ENCODE measurements at regions not wholly inside any gene's neighbourhood (a gene's known extent, or its start where the extent isn't known, plus 50 kb on each side); places are given as distances from the start of the nearest gene placed in this dataset.

DNA sequence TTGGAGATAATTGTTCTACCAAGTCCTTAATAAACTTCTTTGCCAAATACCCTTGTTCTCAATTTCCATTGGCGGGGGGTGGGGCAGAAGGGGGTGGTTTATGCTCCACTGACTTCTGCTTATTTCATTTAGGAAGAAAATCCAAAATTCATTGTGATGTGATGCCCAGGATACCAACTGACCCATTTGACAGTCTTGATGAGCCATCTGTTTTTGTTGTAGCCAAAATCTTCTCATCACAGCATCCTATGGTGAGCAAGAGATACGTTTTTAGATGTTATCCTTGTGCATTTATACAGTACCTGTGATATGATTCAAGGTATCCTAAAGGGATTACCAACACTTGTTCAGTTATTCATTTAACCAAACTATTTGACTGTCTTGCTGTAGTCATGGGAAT lies 108.5 kb upstream of the BMP5 start:
- ChIA-PET POLR2A (no interaction called here), CTCF (interaction anchor here (1.3 kb wide), 1 partner anchor 309 kb away, joined by 3 read pairs; no protein-coding TSS in a partner anchor)
- no peak for DNase-seq
- intact Hi-C loops (cut with micrococcal nuclease) = no loop called here
- Mint-ChIP-seq H3K27ac (no peak overlapping the region), H3K36me3 (ENCODE audit: low read depth) (no peaks in the 10 kb centered on the region), H3K4me3 (no peak overlapping the region), H3K27me3 (no peaks in the 10 kb centered on the region), H3K9me3 (peaks cover 8% of the 10 kb centered on the region), H3K4me1 (ENCODE audit: low read depth) (no peaks in the 10 kb centered on the region)
- ATAC-seq = no peak
- TF ChIP-seq, protein P1, sequence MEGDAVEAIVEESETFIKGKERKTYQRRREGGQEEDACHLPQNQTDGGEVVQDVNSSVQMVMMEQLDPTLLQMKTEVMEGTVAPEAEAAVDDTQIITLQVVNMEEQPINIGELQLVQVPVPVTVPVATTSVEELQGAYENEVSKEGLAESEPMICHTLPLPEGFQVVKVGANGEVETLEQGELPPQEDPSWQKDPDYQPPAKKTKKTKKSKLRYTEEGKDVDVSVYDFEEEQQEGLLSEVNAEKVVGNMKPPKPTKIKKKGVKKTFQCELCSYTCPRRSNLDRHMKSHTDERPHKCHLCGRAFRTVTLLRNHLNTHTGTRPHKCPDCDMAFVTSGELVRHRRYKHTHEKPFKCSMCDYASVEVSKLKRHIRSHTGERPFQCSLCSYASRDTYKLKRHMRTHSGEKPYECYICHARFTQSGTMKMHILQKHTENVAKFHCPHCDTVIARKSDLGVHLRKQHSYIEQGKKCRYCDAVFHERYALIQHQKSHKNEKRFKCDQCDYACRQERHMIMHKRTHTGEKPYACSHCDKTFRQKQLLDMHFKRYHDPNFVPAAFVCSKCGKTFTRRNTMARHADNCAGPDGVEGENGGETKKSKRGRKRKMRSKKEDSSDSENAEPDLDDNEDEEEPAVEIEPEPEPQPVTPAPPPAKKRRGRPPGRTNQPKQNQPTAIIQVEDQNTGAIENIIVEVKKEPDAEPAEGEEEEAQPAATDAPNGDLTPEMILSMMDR (IDR thresholded peaks at IDR 0.05) = no peak

DNA sequence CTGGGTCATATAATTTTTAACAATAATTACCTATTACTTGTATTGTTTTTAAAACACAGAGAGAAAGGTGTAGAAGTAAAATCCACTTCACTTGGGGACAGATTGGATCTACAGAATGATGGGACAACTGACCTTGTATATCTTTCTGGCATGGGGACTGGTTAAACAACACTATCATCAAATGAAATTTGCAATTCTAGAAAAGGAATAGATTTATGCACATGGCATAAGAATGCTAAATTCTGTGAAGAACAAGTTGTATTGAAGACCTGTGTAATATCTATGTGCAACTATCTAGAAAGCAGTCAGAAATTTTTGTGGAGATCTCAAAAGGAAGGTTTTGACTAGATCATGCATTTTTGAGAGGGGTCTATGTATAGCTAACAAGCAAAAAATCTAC lies 106.3 kb upstream of the BMP5 start:
- ATAC-seq (no peak), DNase-seq (no peak)
- ChIA-PET CTCF (no interaction called here), POLR2A (no interaction called here)
- Mint-ChIP-seq H3K27me3 (no peaks in the 10 kb centered on the region), H3K4me1 (ENCODE audit: low read depth) (no peaks in the 10 kb centered on the region), H3K4me3 (no peak overlapping the region), H3K36me3 (ENCODE audit: low read depth) (no peaks in the 10 kb centered on the region), H3K27ac (no peak overlapping the region), H3K9me3 (peaks cover 8% of the 10 kb centered on the region)
- intact Hi-C loops (cut with micrococcal nuclease) = no loop called here
- TF ChIP-seq, protein P1 (IDR thresholded peaks at IDR 0.05) = no peak

DNA sequence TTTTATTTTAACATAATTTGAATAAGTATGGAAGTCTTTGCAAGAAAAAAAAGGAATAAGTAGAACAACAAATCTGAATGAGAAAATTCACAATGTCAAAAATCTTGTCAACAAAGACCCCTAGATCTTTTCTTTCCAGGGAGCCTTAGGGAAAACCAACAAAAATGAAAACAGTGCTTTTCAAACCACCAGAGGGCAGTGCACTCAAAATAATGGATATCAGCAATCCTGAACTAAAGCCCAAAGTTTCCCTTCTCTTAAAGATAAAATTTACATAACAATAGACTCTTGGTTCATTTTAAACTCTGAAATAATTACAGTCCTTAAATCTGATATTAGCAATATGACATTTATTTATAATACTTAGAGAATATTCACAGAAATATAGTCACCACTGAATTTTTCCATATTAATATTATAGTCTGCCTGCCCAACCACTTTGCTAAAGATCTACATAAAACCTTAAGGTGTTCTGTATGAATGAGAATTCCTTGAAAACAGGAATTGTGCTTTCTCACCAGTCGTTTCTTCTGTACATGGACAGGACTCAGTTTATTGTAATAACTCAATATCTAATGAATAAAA lies 105.3 kb upstream of the BMP5 start:
- ChIA-PET CTCF (no interaction called here), POLR2A (no interaction called here)
- intact Hi-C loops (cut with micrococcal nuclease) = no loop called here
- H3K27me3 Mint-ChIP-seq = no peaks in the 10 kb centered on the region
- peaks cover 6% of the 10 kb centered on the region for H3K9me3 Mint-ChIP-seq
- H3K4me3 Mint-ChIP-seq = no peak overlapping the region
- TF ChIP-seq, protein P1 (IDR thresholded peaks at IDR 0.05) = peak; percentile 60
- DNase-seq (peak; percentile 3), ATAC-seq (no peak)
- no peaks in the 10 kb centered on the region for H3K4me1 Mint-ChIP-seq (ENCODE audit: low read depth)
- H3K36me3 Mint-ChIP-seq (ENCODE audit: low read depth) = no peaks in the 10 kb centered on the region
- no peak overlapping the region for H3K27ac Mint-ChIP-seq

DNA sequence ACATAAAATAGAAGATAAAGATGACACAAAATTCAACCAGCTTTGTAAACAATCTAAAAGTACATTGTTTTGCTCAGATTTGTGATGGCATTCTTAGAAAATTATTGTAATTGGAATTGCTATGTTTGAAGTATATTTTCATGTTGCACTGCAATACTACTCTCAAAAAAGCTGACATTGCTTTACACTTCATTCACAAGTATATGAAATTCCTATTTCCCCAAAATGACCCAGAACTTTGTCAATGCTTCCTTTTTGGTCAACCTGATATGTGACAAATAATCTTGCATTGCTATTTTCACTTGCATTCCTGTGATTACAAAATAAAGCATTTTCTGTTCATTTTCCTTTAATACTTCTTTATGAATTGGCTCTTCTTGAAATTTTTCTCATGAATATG lies 104.1 kb upstream of the BMP5 start:
- ChIA-PET CTCF (no interaction called here), POLR2A (no interaction called here)
- ATAC-seq (no peak), DNase-seq (no peak)
- H3K4me3 Mint-ChIP-seq = no peak overlapping the region
- H3K27me3 Mint-ChIP-seq = no peaks in the 10 kb centered on the region
- H3K27ac Mint-ChIP-seq = no peak overlapping the region
- no peaks in the 10 kb centered on the region for H3K4me1 Mint-ChIP-seq (ENCODE audit: low read depth)
- intact Hi-C loops (cut with micrococcal nuclease) = no loop called here
- TF ChIP-seq, protein P1 (IDR thresholded peaks at IDR 0.05) = no peak
- peaks cover 2% of the 10 kb centered on the region for H3K9me3 Mint-ChIP-seq
- H3K36me3 Mint-ChIP-seq (ENCODE audit: low read depth) = no peaks in the 10 kb centered on the region

DNA sequence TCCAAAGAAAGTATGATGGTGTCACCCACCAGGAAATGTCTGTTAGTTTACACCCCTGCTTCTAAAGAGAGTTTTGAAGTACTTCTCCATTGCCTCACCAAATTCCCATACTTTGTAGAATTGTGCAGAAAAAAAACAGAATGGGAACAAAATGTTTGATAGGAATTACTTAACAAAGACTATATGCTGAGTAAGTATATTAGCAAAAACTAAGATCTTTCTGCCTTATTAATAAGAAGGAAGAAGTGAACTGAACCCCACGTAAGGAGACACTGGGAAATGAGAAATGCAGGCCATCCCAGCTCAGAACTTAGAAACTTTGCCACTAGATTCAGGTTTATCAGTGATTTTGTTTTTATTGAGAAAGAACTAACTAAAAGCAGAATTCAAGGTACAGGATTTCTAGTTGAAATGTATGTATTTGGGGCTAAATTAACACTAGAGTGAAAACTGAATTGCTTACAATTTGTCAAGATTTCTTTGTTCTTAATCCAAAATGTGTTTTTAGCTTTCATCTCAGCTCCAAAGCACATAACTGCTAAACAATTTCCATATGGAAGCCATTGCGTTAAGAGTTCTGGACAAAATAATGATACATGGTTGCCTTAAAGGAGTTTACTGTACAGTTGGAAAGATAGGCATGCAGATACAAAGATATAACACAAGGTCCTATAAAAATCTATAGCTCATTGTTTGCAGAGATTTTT lies 102.7 kb upstream of the BMP5 start:
- POLR2A ChIA-PET = no interaction called here
- ATAC-seq (no peak), DNase-seq (no peak)
- intact Hi-C loops (cut with micrococcal nuclease) = no loop called here
- CTCF ChIA-PET = no interaction called here
- TF ChIP-seq, protein P1 (IDR thresholded peaks at IDR 0.05) = no peak
- Mint-ChIP-seq H3K27ac (no peak overlapping the region), H3K9me3 (no peaks in the 10 kb centered on the region), H3K4me3 (no peak overlapping the region), H3K36me3 (ENCODE audit: low read depth) (no peaks in the 10 kb centered on the region), H3K4me1 (ENCODE audit: low read depth) (no peaks in the 10 kb centered on the region), H3K27me3 (no peaks in the 10 kb centered on the region)
